Astrocyte (in vitro differentiated cells and primary cell): ENCODE measurements at regions not wholly inside any gene's neighbourhood (a gene's known extent, or its start where the extent isn't known, plus 50 kb on each side); places are given as distances from the start of the nearest gene placed in this dataset.

Experiments
- DNase-seq: peaks from one replicate; pipeline ENCODE4 v3.0.0-alpha.2; 2010; ENCODE audit warnings: low read depth
- FAIRE-seq: peaks from 2 replicates; lab custom pipeline; 2011; peaks lifted over from hg19 to GRCh38; lab: Jason Lieb, UNC
- H2AFZ ChIP-seq: 2 replicates; pipeline ENCODE4 v1.6.0; 2012; ENCODE audit warnings: low read depth, low read length, inconsistent platforms
- H3K27ac ChIP-seq: 2 replicates; pipeline ENCODE4 v1.5.1; 2011; ENCODE audit warnings: low read depth, low read length, inconsistent platforms
- H3K27me3 ChIP-seq: 2 replicates; pipeline ENCODE4 v1.6.0; 2011; ENCODE audit warnings: low read length, inconsistent platforms; ENCODE audit not compliant: insufficient read depth
- H3K36me3 ChIP-seq: 2 replicates; pipeline ENCODE4 v1.5.1; 2011; ENCODE audit warnings: low read length, inconsistent platforms; ENCODE audit not compliant: insufficient read depth
- H3K4me1 ChIP-seq: 2 replicates; pipeline ENCODE4 v1.5.1; 2011; ENCODE audit warnings: low read length, inconsistent platforms; ENCODE audit not compliant: insufficient read depth
- H3K4me2 ChIP-seq: 2 replicates; pipeline ENCODE4 v1.6.0; 2012; ENCODE audit warnings: low read length, inconsistent platforms
- H3K4me3 ChIP-seq: 2 replicates; pipeline ENCODE4 v1.5.1; 2011; ENCODE audit warnings: low read depth, mild to moderate bottlenecking, low read length, inconsistent platforms; ENCODE audit not compliant: insufficient read depth
- H3K79me2 ChIP-seq: 2 replicates; pipeline ENCODE4 v1.6.0; 2012; ENCODE audit warnings: mild to moderate bottlenecking, low read length, inconsistent platforms; ENCODE audit not compliant: insufficient read depth
- H3K9ac ChIP-seq: 2 replicates; pipeline ENCODE4 v1.6.0; 2012; ENCODE audit warnings: mild to moderate bottlenecking, low read length, inconsistent platforms
- H3K9me3 ChIP-seq: 2 replicates; pipeline ENCODE4 v1.5.1; 2012; ENCODE audit warnings: low read depth, mild to moderate bottlenecking, low read length, inconsistent platforms; ENCODE audit not compliant: insufficient read depth
- H4K20me1 ChIP-seq: 2 replicates; pipeline ENCODE4 v1.6.0; 2012; ENCODE audit warnings: low read length, inconsistent platforms; ENCODE audit not compliant: insufficient read depth
- H3K27ac Mint-ChIP-seq: one replicate; pipeline ENCODE4 v1.8.0; 2021; ENCODE audit warnings: mild to moderate bottlenecking, mixed read lengths; ENCODE audit not compliant: unreplicated experiment
- H3K27me3 Mint-ChIP-seq: one replicate; pipeline ENCODE4 v1.8.0; 2021; ENCODE audit warnings: low read depth, mixed read lengths; ENCODE audit not compliant: unreplicated experiment
- H3K36me3 Mint-ChIP-seq: one replicate; pipeline ENCODE4 v1.8.0; 2021; ENCODE audit warnings: low read depth, mixed read lengths; ENCODE audit not compliant: unreplicated experiment
- H3K4me1 Mint-ChIP-seq: one replicate; pipeline ENCODE4 v1.8.0; 2021; ENCODE audit warnings: low read depth, mixed read lengths; ENCODE audit not compliant: unreplicated experiment
- H3K4me3 Mint-ChIP-seq: one replicate; pipeline ENCODE4 v1.8.0; 2021; ENCODE audit warnings: mild to moderate bottlenecking, moderate library complexity, mixed read lengths; ENCODE audit not compliant: unreplicated experiment
- H3K9me3 Mint-ChIP-seq: one replicate; pipeline ENCODE4 v1.8.0; 2021; ENCODE audit warnings: mild to moderate bottlenecking, mixed read lengths; ENCODE audit not compliant: unreplicated experiment
- EZH2 ChIP-seq: IDR thresholded peaks from 2 replicates; pipeline ENCODE4 v1.6.1; 2012; ENCODE audit warnings: mild to moderate bottlenecking, low read length, inconsistent platforms; ENCODE audit not compliant: insufficient read depth
- TF ChIP-seq, protein P1 (sequence below): IDR thresholded peaks from 2 replicates; pipeline ENCODE4 v1.5.1; 2011; ENCODE audit warnings: low read depth, mild to moderate bottlenecking, inconsistent platforms, low read length, moderate library complexity; ENCODE audit not compliant: insufficient read depth

DNA sequence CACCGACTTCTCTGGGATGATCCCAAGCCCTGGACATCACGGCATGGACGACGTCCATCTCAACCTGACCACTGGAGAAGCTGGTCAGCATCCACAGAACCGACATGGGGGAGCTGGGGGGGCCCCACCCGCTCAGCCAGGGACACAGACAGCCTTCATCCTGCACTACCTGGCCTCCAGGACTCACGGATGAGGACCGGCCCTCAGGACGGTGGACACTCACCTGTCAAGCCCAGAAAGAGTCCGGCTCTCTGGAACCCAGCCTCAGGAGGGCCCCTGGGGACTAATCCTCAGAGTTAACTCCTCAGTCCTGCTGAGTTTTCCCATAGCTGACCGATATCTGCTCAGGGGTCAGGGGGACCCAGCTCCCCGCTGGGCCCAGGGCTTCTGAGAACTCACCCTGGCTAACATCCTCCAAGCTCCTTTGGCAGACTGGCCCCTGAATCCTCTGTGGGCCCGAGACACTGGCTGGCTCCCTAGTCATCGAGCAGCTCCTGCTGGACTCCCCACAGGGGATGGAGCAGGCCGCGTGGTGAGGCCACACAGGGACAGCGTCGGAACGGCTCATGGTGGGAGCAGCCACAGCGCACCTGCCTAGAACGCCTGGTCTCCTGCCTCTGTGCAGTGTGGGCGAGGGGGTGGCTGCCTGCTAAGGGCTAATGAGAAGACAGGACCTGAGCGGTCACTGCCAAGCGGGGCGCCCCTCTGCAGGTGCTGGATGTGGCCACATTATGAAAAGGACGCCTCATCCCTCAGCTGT, 649.2 kb downstream of the BRD1 start:
- H3K27me3 Mint-ChIP-seq = peaks cover 19% of the 10 kb centered on the region
- Histone ChIP-seq H3K27ac (no peak overlapping the region), H3K4me2 (no peak overlapping the region), H3K79me2 (no peaks in the 10 kb centered on the region), H3K4me3 (no peak overlapping the region), H3K9me3 (peaks cover 8% of the 10 kb centered on the region), H3K27me3 (no peaks in the 10 kb centered on the region), H3K36me3 (no peaks in the 10 kb centered on the region), H3K4me1 (no peaks in the 10 kb centered on the region), H2AFZ (no peak overlapping the region), H3K9ac (no peak overlapping the region), H4K20me1 (no peaks in the 10 kb centered on the region)
- no peaks in the 10 kb centered on the region for H3K36me3 Mint-ChIP-seq
- TF ChIP-seq, protein P1, sequence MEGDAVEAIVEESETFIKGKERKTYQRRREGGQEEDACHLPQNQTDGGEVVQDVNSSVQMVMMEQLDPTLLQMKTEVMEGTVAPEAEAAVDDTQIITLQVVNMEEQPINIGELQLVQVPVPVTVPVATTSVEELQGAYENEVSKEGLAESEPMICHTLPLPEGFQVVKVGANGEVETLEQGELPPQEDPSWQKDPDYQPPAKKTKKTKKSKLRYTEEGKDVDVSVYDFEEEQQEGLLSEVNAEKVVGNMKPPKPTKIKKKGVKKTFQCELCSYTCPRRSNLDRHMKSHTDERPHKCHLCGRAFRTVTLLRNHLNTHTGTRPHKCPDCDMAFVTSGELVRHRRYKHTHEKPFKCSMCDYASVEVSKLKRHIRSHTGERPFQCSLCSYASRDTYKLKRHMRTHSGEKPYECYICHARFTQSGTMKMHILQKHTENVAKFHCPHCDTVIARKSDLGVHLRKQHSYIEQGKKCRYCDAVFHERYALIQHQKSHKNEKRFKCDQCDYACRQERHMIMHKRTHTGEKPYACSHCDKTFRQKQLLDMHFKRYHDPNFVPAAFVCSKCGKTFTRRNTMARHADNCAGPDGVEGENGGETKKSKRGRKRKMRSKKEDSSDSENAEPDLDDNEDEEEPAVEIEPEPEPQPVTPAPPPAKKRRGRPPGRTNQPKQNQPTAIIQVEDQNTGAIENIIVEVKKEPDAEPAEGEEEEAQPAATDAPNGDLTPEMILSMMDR = no peak
- no peak for TF ChIP-seq EZH2
- no peak overlapping the region for H3K27ac Mint-ChIP-seq
- DNase-seq (no peak), FAIRE-seq (no peak)
- no peak overlapping the region for H3K4me3 Mint-ChIP-seq
- H3K9me3 Mint-ChIP-seq = no peaks in the 10 kb centered on the region
- no peaks in the 10 kb centered on the region for H3K4me1 Mint-ChIP-seq

DNA sequence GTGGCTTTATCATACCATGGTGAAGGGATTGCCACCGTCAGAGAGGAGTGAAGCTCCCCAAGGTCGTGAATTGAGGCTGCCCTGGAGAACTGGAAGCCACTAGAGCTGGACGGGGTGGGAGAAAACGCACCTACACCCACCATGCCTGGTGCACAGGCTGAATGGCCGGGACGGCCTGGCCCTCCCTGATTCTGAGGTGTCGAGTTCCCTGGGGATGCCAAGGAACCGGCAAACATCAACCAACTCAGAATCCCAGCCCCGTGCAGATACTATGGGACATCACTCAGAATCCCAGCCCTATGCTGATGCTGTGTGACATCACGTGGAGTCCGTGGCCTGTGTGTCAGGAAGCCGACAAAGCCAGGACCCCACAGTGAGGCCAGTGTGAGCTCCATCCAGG, 650.0 kb downstream of the BRD1 start:
- no peak overlapping the region for H3K27ac Mint-ChIP-seq
- Histone ChIP-seq H3K27me3 (no peaks in the 10 kb centered on the region), H4K20me1 (no peaks in the 10 kb centered on the region), H3K9me3 (peaks cover 8% of the 10 kb centered on the region), H3K27ac (no peak overlapping the region), H3K4me1 (no peaks in the 10 kb centered on the region), H3K4me3 (no peak overlapping the region), H3K79me2 (no peaks in the 10 kb centered on the region), H3K36me3 (no peaks in the 10 kb centered on the region), H3K4me2 (no peak overlapping the region), H2AFZ (no peak overlapping the region), H3K9ac (no peak overlapping the region)
- H3K4me1 Mint-ChIP-seq = no peaks in the 10 kb centered on the region
- H3K9me3 Mint-ChIP-seq = no peaks in the 10 kb centered on the region
- FAIRE-seq (no peak), DNase-seq (no peak)
- no peak overlapping the region for H3K4me3 Mint-ChIP-seq
- TF ChIP-seq, protein P1 = no peak
- TF ChIP-seq EZH2 = no peak
- no peaks in the 10 kb centered on the region for H3K36me3 Mint-ChIP-seq
- H3K27me3 Mint-ChIP-seq = peaks cover 22% of the 10 kb centered on the region

DNA sequence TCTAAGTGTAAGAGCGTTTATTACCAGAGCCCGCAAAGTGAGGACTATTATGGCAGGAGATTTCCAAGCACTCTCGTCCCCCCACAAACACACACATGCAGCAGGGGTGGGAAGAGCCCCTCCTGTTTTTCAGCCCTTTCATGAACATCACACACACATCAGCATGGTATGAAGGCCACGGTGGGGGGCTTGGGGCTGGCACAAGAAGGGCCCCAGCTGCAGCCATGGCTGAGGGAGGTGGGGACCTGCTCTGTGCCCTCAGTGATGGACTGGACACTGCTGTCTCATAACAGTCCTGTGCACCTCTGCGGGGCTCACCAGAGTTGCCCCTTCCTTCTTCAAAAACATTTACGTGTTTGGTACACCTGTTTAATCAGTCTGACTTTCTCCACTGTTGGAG, 650.7 kb downstream of the BRD1 start:
- DNase-seq = no peak
- Histone ChIP-seq H2AFZ (no peak overlapping the region), H3K27ac (no peak overlapping the region), H3K4me3 (no peak overlapping the region), H3K79me2 (no peaks in the 10 kb centered on the region), H3K27me3 (no peaks in the 10 kb centered on the region), H4K20me1 (no peaks in the 10 kb centered on the region), H3K9ac (no peak overlapping the region), H3K9me3 (peaks cover 11% of the 10 kb centered on the region), H3K36me3 (no peaks in the 10 kb centered on the region), H3K4me1 (no peaks in the 10 kb centered on the region), H3K4me2 (no peak overlapping the region)
- FAIRE-seq = no peak
- Mint-ChIP-seq H3K36me3 (no peaks in the 10 kb centered on the region), H3K9me3 (peaks cover 2% of the 10 kb centered on the region), H3K27me3 (peaks cover 24% of the 10 kb centered on the region), H3K4me1 (no peaks in the 10 kb centered on the region), H3K4me3 (no peak overlapping the region), H3K27ac (no peak overlapping the region)
- TF ChIP-seq EZH2 = no peak
- TF ChIP-seq, protein P1 = no peak
